Endothelial cell of umbilical vein (primary cell): ENCODE measurements at regions not wholly inside any gene's neighbourhood (a gene's known extent, or its start where the extent isn't known, plus 50 kb on each side); places are given as distances from the start of the nearest gene placed in this dataset.

Source experiments
- BruUV-seq: library from RNA; stranded (reverse); fragments of 400-500 nt; replicated peaks from 2 replicates; lab custom pipeline; 2021; lab: Mats Ljungman, UMichigan
- CTCF ChIA-PET: fragments of 300-600, 350-600 bp; sonication (Branson Sonifier 250); formaldehyde crosslinking; loops from one replicate; lab custom pipeline; 2021; ENCODE audit warnings: antibody characterized with exemption, inconsistent platforms; lab: Charles Lee
- POLR2A ChIA-PET: fragments of 300-600, 350-600 bp; sonication (Branson Sonifier 250); formaldehyde crosslinking; loops from one replicate; lab custom pipeline; 2021; ENCODE audit warnings: antibody characterized with exemption, inconsistent platforms; lab: Charles Lee
- DNase-seq: peaks from one replicate; pipeline ENCODE4 v3.0.0-alpha.2; 2011; ENCODE audit warnings: low read depth, low spot score
- FAIRE-seq: peaks from 2 replicates; lab custom pipeline; 2011; peaks lifted over from hg19 to GRCh38; lab: Jason Lieb, UNC
- H2AFZ ChIP-seq: 2 replicates; pipeline ENCODE4 v1.6.0; 2012; ENCODE audit warnings: low read depth, low read length, control low read depth, inconsistent platforms
- H3K27ac ChIP-seq: 2 replicates; pipeline ENCODE4 v1.5.1; 2011; ENCODE audit warnings: low read depth, mild to moderate bottlenecking, control low read depth, low read length, moderate library complexity; ENCODE audit not compliant: insufficient read depth
- H3K27me3 ChIP-seq, 2 experiments: 2 replicates each; pipeline versions ENCODE4 v1.6.0 to v1.6.1; 2011; ENCODE audit warnings: low read length in 2 of 2, mixed read lengths in 1 of 2; ENCODE audit not compliant: control insufficient read depth in 2 of 2, insufficient read depth in 2 of 2
- H3K36me3 ChIP-seq, 2 experiments: 2 replicates in 1 of 2; 3 replicates in 1 of 2; pipeline ENCODE4 v1.5.1; 2011; ENCODE audit warnings: low read length in 2 of 2, mild to moderate bottlenecking in 1 of 2, moderate library complexity in 1 of 2; ENCODE audit not compliant: control insufficient read depth in 2 of 2, insufficient read depth in 2 of 2; ENCODE audit errors: extremely low read depth in 1 of 2
- H3K4me1 ChIP-seq: 3 replicates; pipeline ENCODE4 v1.5.1; 2011; ENCODE audit warnings: mild to moderate bottlenecking, low read length; ENCODE audit not compliant: control insufficient read depth, insufficient read depth; ENCODE audit errors: extremely low read depth
- H3K4me2 ChIP-seq: 2 replicates; pipeline ENCODE4 v1.6.1; 2011; ENCODE audit warnings: low read length, control low read depth, mixed read lengths; ENCODE audit not compliant: insufficient read depth
- H3K4me3 ChIP-seq, 3 experiments: fragments of 200-600 bp in 1 of 3; sonication (generic), shearing (Covaris generic) in 1 of 3; replicated peaks in 1 of 3; 2 replicates each; pipeline ENCODE4 v1.5.1; 2011 to 2016; ENCODE audit warnings: control low read depth in 3 of 3, low read length in 3 of 3, mild to moderate bottlenecking in 2 of 3, inconsistent platforms in 1 of 3, low read depth in 1 of 3, moderate library complexity in 1 of 3; ENCODE audit not compliant: insufficient read depth in 1 of 3
- H3K79me2 ChIP-seq: 2 replicates; pipeline ENCODE4 v1.6.0; 2012; ENCODE audit warnings: low read length, inconsistent platforms; ENCODE audit not compliant: control insufficient read depth, insufficient read depth
- H3K9ac ChIP-seq: replicated peaks from 2 replicates; pipeline ENCODE3; 2011; ENCODE audit warnings: low read length, control low read depth; ENCODE audit not compliant: insufficient read depth; ENCODE audit errors: extremely low read depth
- H3K9me1 ChIP-seq: replicated peaks from 3 replicates; pipeline ENCODE4 v1.6.0; 2011; ENCODE audit warnings: mild to moderate bottlenecking, low read length; ENCODE audit not compliant: control insufficient read depth, insufficient read depth; ENCODE audit errors: extremely low read depth
- H3K9me3 ChIP-seq: replicated peaks from 2 replicates; pipeline ENCODE4 v1.5.1; 2012; ENCODE audit warnings: low read length, inconsistent platforms; ENCODE audit not compliant: control insufficient read depth, insufficient read depth
- H4K20me1 ChIP-seq: replicated peaks from 2 replicates; pipeline ENCODE3; 2011; ENCODE audit warnings: mild to moderate bottlenecking, low read length; ENCODE audit not compliant: control insufficient read depth, insufficient read depth; ENCODE audit errors: extremely low read depth
- CTCF ChIP-seq, 2 donors: IDR thresholded peaks; 1 replicate in 1 of 2; 2 replicates in 1 of 2; pipeline ENCODE4 v1.5.1; 2011; ENCODE audit warnings: low read length in 2 of 2, mild to moderate bottlenecking in 2 of 2, moderate library complexity in 2 of 2, control low read depth in 1 of 2, inconsistent platforms in 1 of 2, low read depth in 1 of 2; ENCODE audit not compliant: insufficient read depth in 1 of 2; ENCODE audit errors: extremely low read depth in 1 of 2
- EZH2 ChIP-seq: IDR thresholded peaks from 2 replicates; pipeline ENCODE4 v1.6.1; 2012; ENCODE audit warnings: borderline replicate concordance, low read depth, mild to moderate bottlenecking, moderate library complexity, low read length, inconsistent platforms; ENCODE audit not compliant: severe bottlenecking
- FOS ChIP-seq: IDR thresholded peaks from 2 replicates; pipeline ENCODE4 v1.6.1; 2011; ENCODE audit warnings: mild to moderate bottlenecking, low read length, moderate library complexity, borderline replicate concordance; ENCODE audit not compliant: insufficient read depth
- GATA2 ChIP-seq: IDR thresholded peaks from 2 replicates; pipeline ENCODE4 v1.7.0; 2011; ENCODE audit warnings: low read depth, mild to moderate bottlenecking, moderate library complexity, mixed read lengths, low read length; ENCODE audit not compliant: insufficient read length, insufficient read depth
- JUN ChIP-seq: IDR thresholded peaks from 2 replicates; pipeline ENCODE4 v1.6.1; 2011; ENCODE audit warnings: borderline replicate concordance, low read depth; ENCODE audit not compliant: insufficient read length, insufficient read depth
- MAX ChIP-seq: IDR thresholded peaks from 2 replicates; pipeline ENCODE4 v1.6.1; 2011; ENCODE audit not compliant: insufficient read depth, insufficient read length
- MYC ChIP-seq: IDR thresholded peaks from one replicate; pipeline ENCODE4 v1.6.1; 2011; ENCODE audit warnings: mild to moderate bottlenecking, low read depth, low read length
- POLR2A ChIP-seq: IDR thresholded peaks from 2 replicates; pipeline ENCODE4 v1.6.1; 2012; ENCODE audit warnings: low read depth, mild to moderate bottlenecking, control low read depth, low read length
- POLR2AphosphoS5 ChIP-seq: IDR thresholded peaks from 2 replicates; pipeline ENCODE4 v1.6.1; 2012; ENCODE audit warnings: low read depth, mild to moderate bottlenecking, control low read depth, low read length, moderate library complexity; ENCODE audit not compliant: insufficient read depth
- dilution Hi-C: fragments of 300-500 bp; cut with MboI; formaldehyde crosslinking; loops from one replicate; pipeline ENCODE4 v1.15.0; 2019; ENCODE audit warnings: low sequenced_read_pairs; ENCODE audit not compliant: extremely low pct_ligation_motif_present
- intact Hi-C: fragments of 100-400 bp; cut with micrococcal nuclease; formaldehyde crosslinking; loops from one replicate; pipeline ENCODE4 v1.10.0; 2022

GRCh38 chr14:52179141-52179790, 88.2 kb upstream of the PTGDR start:
- H3K4me1 ChIP-seq, result no peaks in the 10 kb centered on the region
- H3K4me3 ChIP-seq, result no peak overlapping the region
- FAIRE-seq (no peak), DNase-seq (no peak)
- no peaks in the 10 kb centered on the region for H3K9me3 ChIP-seq
- no peak overlapping the region for H2AFZ ChIP-seq
- no peaks in the 10 kb centered on the region for H4K20me1 ChIP-seq
- no peak overlapping the region for H3K4me2 ChIP-seq
- dilution Hi-C loops, result no loop called here
- H3K9me1 ChIP-seq, result no peaks in the 10 kb centered on the region
- H3K27me3 ChIP-seq, result peaks cover 2 to 4% of the 10 kb centered on the region in 2 experiments
- intact Hi-C loops, result no loop called here
- H3K27ac ChIP-seq, result no peak overlapping the region
- TF ChIP-seq MYC (no peak), POLR2A (no peak), FOS (no peak), CTCF (IDR thresholded peaks at IDR 0.05; ENCODE audit: extremely low read depth in 1 of 2, insufficient read depth in 1 of 2, low read depth in 1 of 2, low read length in 2 of 2) (no peak), POLR2AphosphoS5 (no peak), MAX (no peak), GATA2 (no peak), EZH2 (no peak), JUN (no peak)
- BruUV-seq, result no TSS peak
- no peaks in the 10 kb centered on the region for H3K79me2 ChIP-seq
- no peaks in the 10 kb centered on the region for H3K36me3 ChIP-seq
- ChIA-PET CTCF (no interaction called here), POLR2A (no interaction called here)
- no peak overlapping the region for H3K9ac ChIP-seq
